CD14-positive monocyte (primary cell): ENCODE measurements at regions not wholly inside any gene's neighbourhood (a gene's known extent, or its start where the extent isn't known, plus 50 kb on each side); places are given as distances from the start of the nearest gene placed in this dataset.

Experiments
- DNase-seq, 3 donors: peaks; one replicate each; pipeline ENCODE4 v3.0.0-alpha.2; 2011 to 2022
- H2AFZ ChIP-seq: 2 replicates; pipeline ENCODE4 v1.6.0; 2012; ENCODE audit warnings: mild to moderate bottlenecking, low read depth, low read length, inconsistent platforms; ENCODE audit not compliant: insufficient read depth, poor library complexity, severe bottlenecking
- H3K27ac ChIP-seq, 2 donors: 1 replicate in 1 of 2; 2 replicates in 1 of 2; pipeline ENCODE4 v1.5.1; 2012 to 2013; ENCODE audit warnings: low read length in 2 of 2, control low read depth in 1 of 2, inconsistent platforms in 1 of 2, low read depth in 1 of 2, mild to moderate bottlenecking in 1 of 2
- H3K27me3 ChIP-seq, 2 donors: one replicate each; pipeline versions ENCODE4 v1.6.0 to v1.6.1; 2011 to 2013; ENCODE audit warnings: low read length in 2 of 2; ENCODE audit not compliant: control insufficient read depth in 2 of 2, insufficient read depth in 2 of 2
- H3K36me3 ChIP-seq, 2 donors: replicated peaks in 1 of 2; 1 replicate in 1 of 2; 2 replicates in 1 of 2; pipeline versions ENCODE4 v1.5.1 to v1.6.1; 2012 to 2013; ENCODE audit warnings: low read length in 2 of 2, control low read depth in 1 of 2, inconsistent platforms in 1 of 2, mild to moderate bottlenecking in 1 of 2; ENCODE audit not compliant: insufficient read depth in 2 of 2, control insufficient read depth in 1 of 2
- H3K4me1 ChIP-seq, 2 donors: 1 replicate in 1 of 2; 2 replicates in 1 of 2; pipeline versions ENCODE4 v1.5.1 to v1.6.1; 2012 to 2013; ENCODE audit warnings: low read length in 2 of 2, control low read depth in 1 of 2, inconsistent platforms in 1 of 2, mild to moderate bottlenecking in 1 of 2, moderate library complexity in 1 of 2; ENCODE audit not compliant: insufficient read depth in 2 of 2, control insufficient read depth in 1 of 2
- H3K4me2 ChIP-seq: replicated peaks from 2 replicates; pipeline ENCODE3; 2012; ENCODE audit warnings: low read length, moderate library complexity, mild to moderate bottlenecking; ENCODE audit not compliant: poor library complexity, severe bottlenecking; ENCODE audit errors: extremely low read depth
- H3K4me3 ChIP-seq, 3 experiments: fragments of 200-600 bp in 1 of 3; sonication (generic) in 1 of 3; replicated peaks in 1 of 3; 1 replicate in 2 of 3; 2 replicates in 1 of 3; pipeline ENCODE4 v1.5.1; 2011 to 2013; ENCODE audit warnings: low read length in 3 of 3, mild to moderate bottlenecking in 3 of 3, control low read depth in 2 of 3, low read depth in 2 of 3, inconsistent platforms in 1 of 3, moderate library complexity in 1 of 3
- H3K79me2 ChIP-seq: 2 replicates; pipeline ENCODE4 v1.6.0; 2012; ENCODE audit warnings: mild to moderate bottlenecking, control low read depth, inconsistent platforms, low read length, moderate library complexity; ENCODE audit not compliant: insufficient read depth
- H3K9ac ChIP-seq: 2 replicates; pipeline ENCODE4 v1.6.0; 2017; ENCODE audit warnings: low read length, mild to moderate bottlenecking; ENCODE audit not compliant: insufficient read depth, poor library complexity, severe bottlenecking
- H3K9me3 ChIP-seq, 2 donors: replicated peaks in 1 of 2; 1 replicate in 1 of 2; 2 replicates in 1 of 2; pipeline versions ENCODE4 v1.5.1 to v1.6.1; 2012 to 2013; ENCODE audit warnings: low read length in 2 of 2, control low read depth in 1 of 2; ENCODE audit not compliant: control insufficient read depth in 1 of 2, insufficient read depth in 1 of 2
- H4K20me1 ChIP-seq: 2 replicates; pipeline ENCODE4 v1.6.0; 2012; ENCODE audit warnings: mild to moderate bottlenecking, low read length, control low read depth, moderate library complexity; ENCODE audit not compliant: insufficient read depth
- H3K27ac Mint-ChIP-seq, 7 donors: one replicate each; pipeline ENCODE4 v1.8.0; 2020; ENCODE audit warnings: mild to moderate bottlenecking in 7 of 7, mixed read lengths in 7 of 7, moderate library complexity in 6 of 7, inconsistent platforms in 2 of 7
- H3K27me3 Mint-ChIP-seq, 3 donors: one replicate each; pipeline ENCODE4 v1.8.0; 2021 to 2022; ENCODE audit warnings: low read depth in 3 of 3, mild to moderate bottlenecking in 3 of 3, mixed read lengths in 3 of 3, moderate library complexity in 3 of 3, inconsistent platforms in 1 of 3
- H3K36me3 Mint-ChIP-seq, 2 donors: one replicate each; pipeline ENCODE4 v1.8.0; 2020; ENCODE audit warnings: mixed read lengths in 2 of 2, inconsistent platforms in 1 of 2, mild to moderate bottlenecking in 1 of 2
- H3K4me1 Mint-ChIP-seq: one replicate; pipeline ENCODE4 v1.8.0; 2020; ENCODE audit warnings: mild to moderate bottlenecking, mixed read lengths
- H3K4me3 Mint-ChIP-seq, 2 donors: one replicate each; pipeline ENCODE4 v1.8.0; 2020; ENCODE audit warnings: mild to moderate bottlenecking in 2 of 2, mixed read lengths in 2 of 2, moderate library complexity in 1 of 2
- H3K9me3 Mint-ChIP-seq, 7 donors: one replicate each; pipeline ENCODE4 v1.8.0; 2020 to 2022; ENCODE audit warnings: mixed read lengths in 7 of 7, mild to moderate bottlenecking in 6 of 7, moderate library complexity in 6 of 7, inconsistent platforms in 2 of 7
- WGBS: methylation state at CpG from one replicate; pipeline ENCODE4 v1.1.5; 2013; ENCODE audit warnings: missing lambda C conversion rate; ENCODE audit not compliant: insufficient coverage; 5-methylcytosine and 5-hydroxymethylcytosine counted together
- intact Hi-C, 2 donors: fragments of 100-400 bp; cut with micrococcal nuclease; formaldehyde crosslinking; loops; one replicate each; pipeline versions ENCODE4 v1.15.0 to v1.15.1; 2023
- TF ChIP-seq, protein P1 (sequence below): fragments of 200-600 bp; IDR thresholded peaks from one replicate; pipeline ENCODE4 v1.8.0; 2022; ENCODE audit warnings: antibody characterized with exemption, mild to moderate bottlenecking

DNA sequence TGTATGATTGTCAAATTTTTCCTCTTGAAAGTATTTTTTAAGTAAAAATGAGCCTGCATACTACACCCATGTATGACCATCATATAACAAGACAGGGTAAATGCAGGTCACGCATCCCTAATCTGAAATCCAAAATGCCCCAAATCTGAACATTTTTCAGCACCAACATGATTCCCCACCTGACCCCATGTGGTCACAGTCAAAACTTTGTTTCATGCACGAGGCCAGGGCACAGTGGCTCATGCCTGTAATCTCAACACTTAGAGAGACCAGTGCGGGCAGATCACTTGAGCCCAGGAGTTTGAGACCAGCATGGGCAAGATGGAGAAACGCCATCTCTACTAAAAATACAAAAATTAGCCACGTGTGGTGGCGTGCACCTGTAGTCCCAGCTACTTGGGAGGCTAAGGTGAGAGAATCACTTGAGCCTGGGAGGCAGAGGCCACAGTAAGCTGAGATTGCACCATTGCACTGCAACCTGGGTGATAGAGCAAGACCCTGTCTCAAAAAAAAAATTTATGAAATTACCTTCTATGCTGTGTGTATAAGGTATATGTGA, 63.7 kb upstream of the NPAS1 start:
- H3K27ac Mint-ChIP-seq = peak overlapping the region in 5 of 7 donors; percentile 15 to 87 (median 33)
- Histone ChIP-seq H2AFZ (no peak overlapping the region), H3K36me3 (peaks cover 0 to 16% of the 10 kb centered on the region in 2 donors), H3K27ac (peak overlapping the region in 1 of 2 donors; percentile 82), H3K4me1 (peaks cover 11 to 15% of the 10 kb centered on the region in 2 donors), H4K20me1 (peaks cover 9% of the 10 kb centered on the region), H3K27me3 (no peaks in the 10 kb centered on the region), H3K9me3 (no peaks in the 10 kb centered on the region), H3K4me2 (peak overlapping the region; percentile 76), H3K4me3 (peak overlapping the region in 1 of 3 experiments; percentile 78), H3K79me2 (peaks cover 4% of the 10 kb centered on the region), H3K9ac (no peak overlapping the region)
- peaks cover 24% of the 10 kb centered on the region for H3K4me1 Mint-ChIP-seq
- H3K9me3 Mint-ChIP-seq = no peaks in the 10 kb centered on the region
- H3K36me3 Mint-ChIP-seq = peaks cover 6 to 12% of the 10 kb centered on the region in 2 donors
- H3K27me3 Mint-ChIP-seq = no peaks in the 10 kb centered on the region
- H3K4me3 Mint-ChIP-seq = no peak overlapping the region
- DNase-seq = no peak
- intact Hi-C loops = no loop called here
- TF ChIP-seq, protein P1, sequence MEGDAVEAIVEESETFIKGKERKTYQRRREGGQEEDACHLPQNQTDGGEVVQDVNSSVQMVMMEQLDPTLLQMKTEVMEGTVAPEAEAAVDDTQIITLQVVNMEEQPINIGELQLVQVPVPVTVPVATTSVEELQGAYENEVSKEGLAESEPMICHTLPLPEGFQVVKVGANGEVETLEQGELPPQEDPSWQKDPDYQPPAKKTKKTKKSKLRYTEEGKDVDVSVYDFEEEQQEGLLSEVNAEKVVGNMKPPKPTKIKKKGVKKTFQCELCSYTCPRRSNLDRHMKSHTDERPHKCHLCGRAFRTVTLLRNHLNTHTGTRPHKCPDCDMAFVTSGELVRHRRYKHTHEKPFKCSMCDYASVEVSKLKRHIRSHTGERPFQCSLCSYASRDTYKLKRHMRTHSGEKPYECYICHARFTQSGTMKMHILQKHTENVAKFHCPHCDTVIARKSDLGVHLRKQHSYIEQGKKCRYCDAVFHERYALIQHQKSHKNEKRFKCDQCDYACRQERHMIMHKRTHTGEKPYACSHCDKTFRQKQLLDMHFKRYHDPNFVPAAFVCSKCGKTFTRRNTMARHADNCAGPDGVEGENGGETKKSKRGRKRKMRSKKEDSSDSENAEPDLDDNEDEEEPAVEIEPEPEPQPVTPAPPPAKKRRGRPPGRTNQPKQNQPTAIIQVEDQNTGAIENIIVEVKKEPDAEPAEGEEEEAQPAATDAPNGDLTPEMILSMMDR = no peak
- 49% methylated on average over 3 of the region's 6 CpGs for WGBS

DNA sequence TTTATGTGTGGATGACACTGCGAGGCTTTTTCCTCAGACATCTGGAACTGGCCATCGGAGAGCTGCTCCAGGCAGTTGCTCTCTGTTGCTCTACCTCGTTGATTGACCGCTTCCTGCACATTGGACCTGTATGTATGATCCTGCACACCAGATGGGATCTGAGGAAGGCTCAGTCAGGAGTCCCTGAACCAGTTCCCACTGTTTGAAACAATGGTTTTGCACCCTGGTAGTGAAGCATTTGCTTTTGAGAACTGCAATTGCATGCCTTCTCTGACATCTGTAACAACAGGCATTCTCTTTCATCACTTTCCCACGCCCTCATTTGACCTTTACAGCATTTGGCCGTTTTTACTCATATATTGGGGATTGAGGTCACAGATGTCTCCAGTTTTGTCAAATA, 61.1 kb upstream of the NPAS1 start:
- H3K9me3 ChIP-seq = no peaks in the 10 kb centered on the region
- H2AFZ ChIP-seq = no peak overlapping the region
- H3K4me2 ChIP-seq = no peak overlapping the region
- no peak overlapping the region for H3K4me3 ChIP-seq
- TF ChIP-seq, protein P1 = no peak
- H3K4me3 Mint-ChIP-seq = no peak overlapping the region
- H4K20me1 ChIP-seq = peaks cover 25% of the 10 kb centered on the region
- H3K9ac ChIP-seq = no peak overlapping the region
- H3K4me1 Mint-ChIP-seq = peaks cover 26% of the 10 kb centered on the region
- no peak overlapping the region for H3K27ac ChIP-seq
- peaks cover 0 to 2% of the 10 kb centered on the region in 2 donors for H3K36me3 ChIP-seq
- intact Hi-C loops = no loop called here
- H3K27me3 Mint-ChIP-seq = no peaks in the 10 kb centered on the region
- H3K79me2 ChIP-seq = peaks cover 3% of the 10 kb centered on the region
- H3K27ac Mint-ChIP-seq = no peak overlapping the region
- WGBS = 97% methylated on average over 4 of the region's 6 CpGs
- H3K4me1 ChIP-seq = peaks cover 11 to 15% of the 10 kb centered on the region in 2 donors
- DNase-seq = no peak
- no peaks in the 10 kb centered on the region for H3K9me3 Mint-ChIP-seq
- H3K36me3 Mint-ChIP-seq = peaks cover 0 to 5% of the 10 kb centered on the region in 2 donors
- H3K27me3 ChIP-seq = no peaks in the 10 kb centered on the region
